DOHH2 (cell line): ENCODE measurements at regions not wholly inside any gene's neighbourhood (a gene's known extent, or its start where the extent isn't known, plus 50 kb on each side); places are given as distances from the start of the nearest gene placed in this dataset.

Experiments used
- H3F3A ChIP-seq: fragments of 200-600 bp; sonication (generic), shearing (Covaris generic); 2 replicates; pipeline ENCODE4 v1.6.0; 2016; ENCODE audit warnings: antibody characterized with exemption, mild to moderate bottlenecking; ENCODE audit not compliant: control insufficient read depth, insufficient read depth
- H3K27ac ChIP-seq: fragments of 200-600 bp; sonication (generic); 2 replicates; pipeline ENCODE4 v1.5.1; 2014; ENCODE audit warnings: low read depth, mild to moderate bottlenecking, low read length, moderate library complexity
- H3K27me3 ChIP-seq: fragments of 200-600 bp; sonication (generic); 2 replicates; pipeline ENCODE4 v1.6.1; 2014; ENCODE audit warnings: mild to moderate bottlenecking, low read length, mixed read lengths; ENCODE audit not compliant: control insufficient read depth
- H3K36me3 ChIP-seq: fragments of 200-600 bp; sonication (generic); 2 replicates; pipeline ENCODE4 v1.6.1; 2014; ENCODE audit warnings: mild to moderate bottlenecking, low read length, moderate library complexity, mixed read lengths; ENCODE audit not compliant: control insufficient read depth
- H3K4me1 ChIP-seq: fragments of 200-600 bp; sonication (generic); 2 replicates; pipeline ENCODE4 v1.6.1; 2014; ENCODE audit warnings: mild to moderate bottlenecking, low read length, mixed read lengths; ENCODE audit not compliant: control insufficient read depth
- H3K4me2 ChIP-seq: fragments of 200-600 bp; sonication (generic); 2 replicates; pipeline ENCODE4 v1.6.0; 2014; ENCODE audit warnings: mild to moderate bottlenecking, low read length, moderate library complexity
- H3K4me3 ChIP-seq: fragments of 200-600 bp; sonication (generic); 2 replicates; pipeline ENCODE4 v1.5.1; 2014; ENCODE audit warnings: mild to moderate bottlenecking, low read length, mixed read lengths
- H3K79me2 ChIP-seq: fragments of 200-600 bp; sonication (generic); 2 replicates; pipeline ENCODE4 v1.6.1; 2014; ENCODE audit warnings: mild to moderate bottlenecking, low read length, mixed read lengths; ENCODE audit not compliant: control insufficient read depth
- H3K9me2 ChIP-seq: fragments of 200-600 bp; sonication (generic); replicated peaks from 2 replicates; pipeline ENCODE4 v1.6.1; 2014; ENCODE audit warnings: mild to moderate bottlenecking, low read length, mixed read lengths; ENCODE audit not compliant: control insufficient read depth
- H3K9me3 ChIP-seq: fragments of 200-600 bp; sonication (generic); 2 replicates; pipeline ENCODE4 v1.6.1; 2014; ENCODE audit warnings: antibody characterized with exemption, low read length, mixed read lengths; ENCODE audit not compliant: control insufficient read depth, insufficient read depth
- H4K20me1 ChIP-seq: fragments of 200-600 bp; sonication (generic); 2 replicates; pipeline ENCODE4 v1.6.0; 2014; ENCODE audit warnings: low read depth, mild to moderate bottlenecking, antibody characterized with exemption, low read length, moderate library complexity; ENCODE audit not compliant: control insufficient read depth, insufficient read depth
- EZH2phosphoT487 ChIP-seq: fragments of 200-600 bp; sonication (generic); IDR thresholded peaks from 2 replicates; pipeline ENCODE4 v1.6.1; 2017; ENCODE audit warnings: borderline replicate concordance, mild to moderate bottlenecking, antibody characterized with exemption, low read length, moderate library complexity, mixed read lengths
- TF ChIP-seq, protein P1 (sequence below): fragments of 200-600 bp; sonication (generic); IDR thresholded peaks from one replicate; pipeline ENCODE4 v1.5.1; 2014; ENCODE audit warnings: antibody characterized with exemption, mild to moderate bottlenecking, low read depth, low read length; ENCODE audit not compliant: poor library complexity, severe bottlenecking

DNA sequence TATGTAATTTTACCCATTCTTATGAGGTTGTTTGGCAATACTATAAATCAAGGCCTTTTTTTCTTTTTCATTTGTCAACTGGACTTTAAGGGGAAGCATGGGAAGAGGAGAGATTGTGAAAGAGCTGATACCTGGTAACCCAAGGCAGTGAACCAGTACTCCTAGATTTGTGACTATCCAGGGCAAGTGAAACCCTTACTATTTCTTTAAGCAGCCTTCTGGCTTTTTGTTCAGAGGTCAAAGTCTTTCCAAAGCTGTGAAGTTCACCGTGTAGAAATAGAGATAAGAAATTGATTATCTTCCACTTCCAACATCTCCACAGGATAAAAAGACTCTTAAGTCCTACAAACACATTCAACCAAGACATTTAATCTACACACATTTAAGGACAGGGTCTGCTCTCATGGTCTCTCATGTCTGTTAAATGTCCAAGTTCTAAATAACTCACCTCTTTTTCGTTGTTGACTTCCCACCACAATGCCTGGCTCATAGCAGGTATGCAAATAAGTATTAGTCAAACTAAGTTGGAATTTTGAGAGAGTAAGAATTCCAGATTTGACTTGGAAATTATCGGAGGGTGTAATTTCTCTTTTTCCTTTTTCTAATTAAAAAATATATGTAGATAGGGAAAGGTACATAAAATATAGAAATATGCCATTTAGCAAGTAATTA lies 485.8 kb downstream of the STK39 start:
- Histone ChIP-seq H3K9me3 (no peaks in the 10 kb centered on the region), H3K27ac (no peak overlapping the region), H3K4me3 (no peak overlapping the region), H3K36me3 (no peaks in the 10 kb centered on the region), H3K9me2 (no peaks in the 10 kb centered on the region), H3K79me2 (no peaks in the 10 kb centered on the region), H3K4me2 (no peak overlapping the region), H3K27me3 (no peaks in the 10 kb centered on the region), H3K4me1 (no peaks in the 10 kb centered on the region), H4K20me1 (no peaks in the 10 kb centered on the region), H3F3A (no peaks in the 10 kb centered on the region)
- no peak for TF ChIP-seq EZH2phosphoT487
- TF ChIP-seq, protein P1, sequence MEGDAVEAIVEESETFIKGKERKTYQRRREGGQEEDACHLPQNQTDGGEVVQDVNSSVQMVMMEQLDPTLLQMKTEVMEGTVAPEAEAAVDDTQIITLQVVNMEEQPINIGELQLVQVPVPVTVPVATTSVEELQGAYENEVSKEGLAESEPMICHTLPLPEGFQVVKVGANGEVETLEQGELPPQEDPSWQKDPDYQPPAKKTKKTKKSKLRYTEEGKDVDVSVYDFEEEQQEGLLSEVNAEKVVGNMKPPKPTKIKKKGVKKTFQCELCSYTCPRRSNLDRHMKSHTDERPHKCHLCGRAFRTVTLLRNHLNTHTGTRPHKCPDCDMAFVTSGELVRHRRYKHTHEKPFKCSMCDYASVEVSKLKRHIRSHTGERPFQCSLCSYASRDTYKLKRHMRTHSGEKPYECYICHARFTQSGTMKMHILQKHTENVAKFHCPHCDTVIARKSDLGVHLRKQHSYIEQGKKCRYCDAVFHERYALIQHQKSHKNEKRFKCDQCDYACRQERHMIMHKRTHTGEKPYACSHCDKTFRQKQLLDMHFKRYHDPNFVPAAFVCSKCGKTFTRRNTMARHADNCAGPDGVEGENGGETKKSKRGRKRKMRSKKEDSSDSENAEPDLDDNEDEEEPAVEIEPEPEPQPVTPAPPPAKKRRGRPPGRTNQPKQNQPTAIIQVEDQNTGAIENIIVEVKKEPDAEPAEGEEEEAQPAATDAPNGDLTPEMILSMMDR, result no peak

DNA sequence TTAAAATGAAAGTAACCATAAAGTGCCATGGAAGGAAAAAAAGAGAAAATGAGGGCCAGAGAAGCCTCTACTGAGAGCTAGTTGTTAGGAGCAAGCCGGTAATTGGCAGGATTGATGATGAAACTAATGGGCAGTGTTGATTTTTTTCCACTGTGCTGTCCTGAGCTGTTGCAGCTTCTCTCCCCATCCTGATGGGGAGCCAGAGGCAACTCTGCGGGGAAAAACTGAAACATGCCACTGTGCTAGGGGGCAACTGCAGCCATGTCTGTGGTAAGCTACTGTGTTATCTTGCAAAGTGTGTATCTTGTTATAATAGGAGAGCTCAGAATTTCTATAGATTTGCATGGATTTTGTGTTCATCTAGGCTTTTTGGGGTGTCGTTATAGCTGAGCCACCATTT lies 487.9 kb downstream of the STK39 start:
- no peak for TF ChIP-seq EZH2phosphoT487
- TF ChIP-seq, protein P1, result no peak
- Histone ChIP-seq H4K20me1 (no peaks in the 10 kb centered on the region), H3K9me2 (no peaks in the 10 kb centered on the region)

DNA sequence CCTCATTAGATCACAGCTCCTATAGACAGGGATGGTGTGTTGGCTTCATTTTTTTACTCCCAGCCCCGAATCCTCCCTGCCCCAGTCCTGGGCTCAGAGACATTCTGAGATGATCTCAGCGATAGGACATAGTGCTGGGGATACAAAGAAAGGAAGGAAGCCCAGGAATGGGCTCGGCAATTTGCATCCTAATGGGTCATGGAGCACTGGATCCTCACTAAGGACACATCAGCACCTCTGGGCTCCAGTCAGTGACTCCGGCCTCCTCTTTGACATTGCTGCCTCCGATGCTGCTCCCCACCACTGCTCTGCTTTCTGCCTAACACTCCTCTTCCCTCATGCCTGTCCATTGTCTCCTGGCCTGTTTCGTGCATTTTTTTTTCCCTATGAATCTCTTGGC lies 489.1 kb downstream of the STK39 start:
- no peaks in the 10 kb centered on the region for H4K20me1 ChIP-seq
- no peaks in the 10 kb centered on the region for H3F3A ChIP-seq
- H3K79me2 ChIP-seq, result no peaks in the 10 kb centered on the region
- H3K27ac ChIP-seq, result no peak overlapping the region
- H3K9me2 ChIP-seq, result no peaks in the 10 kb centered on the region
- no peaks in the 10 kb centered on the region for H3K36me3 ChIP-seq
- no peaks in the 10 kb centered on the region for H3K9me3 ChIP-seq
- no peaks in the 10 kb centered on the region for H3K4me1 ChIP-seq
- H3K4me3 ChIP-seq, result no peak overlapping the region
- TF ChIP-seq, protein P1, result no peak
- no peak for TF ChIP-seq EZH2phosphoT487
- no peak overlapping the region for H3K4me2 ChIP-seq
- H3K27me3 ChIP-seq, result no peaks in the 10 kb centered on the region

More for the DNA sequence above, 487.9 kb downstream of the STK39 start:
- Histone ChIP-seq H3F3A (no peaks in the 10 kb centered on the region), H3K79me2 (no peaks in the 10 kb centered on the region), H3K27me3 (no peaks in the 10 kb centered on the region), H3K9me3 (no peaks in the 10 kb centered on the region), H3K36me3 (no peaks in the 10 kb centered on the region), H3K4me2 (no peak overlapping the region), H3K4me3 (no peak overlapping the region), H3K4me1 (no peaks in the 10 kb centered on the region), H3K27ac (no peak overlapping the region)
